HG02759 (cell line): ENCODE measurements at regions not wholly inside any gene's neighbourhood (a gene's known extent, or its start where the extent isn't known, plus 50 kb on each side); places are given as distances from the start of the nearest gene placed in this dataset.
"Not testable (repeated sequence)": the region's sequence is repeated elsewhere in the genome, so short reads cannot be mapped to it uniquely, and the experiment has no call there.

Experiments
- ATAC-seq: cut with Tn5 transposase; IDR thresholded peaks from one replicate; pipeline ENCODE4 v1.9.1; 2021; ENCODE audit warnings: mild to moderate bottlenecking, moderate library complexity; ENCODE audit not compliant: unreplicated experiment

DNA sequence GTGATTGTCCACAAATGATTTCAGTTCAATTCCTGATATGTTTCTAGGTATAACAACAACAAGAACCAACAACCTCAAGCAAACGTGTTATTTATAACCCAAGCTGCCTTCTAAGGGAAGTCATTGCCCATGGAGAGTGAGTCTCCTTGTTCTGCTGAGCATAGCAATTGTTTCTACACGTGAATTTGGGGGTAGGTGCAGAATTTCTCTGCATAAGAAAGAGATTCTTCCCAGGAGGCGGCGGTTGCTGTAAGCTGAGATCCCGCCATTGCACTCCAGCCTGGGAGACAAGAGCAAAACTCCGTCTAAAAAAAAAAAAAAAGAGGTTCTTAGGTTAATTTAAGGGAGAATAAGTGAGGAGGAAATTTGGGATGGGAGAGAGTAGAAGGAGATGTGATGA is 226.5 kb upstream of the PELI2 start:
- no peak for ATAC-seq

DNA sequence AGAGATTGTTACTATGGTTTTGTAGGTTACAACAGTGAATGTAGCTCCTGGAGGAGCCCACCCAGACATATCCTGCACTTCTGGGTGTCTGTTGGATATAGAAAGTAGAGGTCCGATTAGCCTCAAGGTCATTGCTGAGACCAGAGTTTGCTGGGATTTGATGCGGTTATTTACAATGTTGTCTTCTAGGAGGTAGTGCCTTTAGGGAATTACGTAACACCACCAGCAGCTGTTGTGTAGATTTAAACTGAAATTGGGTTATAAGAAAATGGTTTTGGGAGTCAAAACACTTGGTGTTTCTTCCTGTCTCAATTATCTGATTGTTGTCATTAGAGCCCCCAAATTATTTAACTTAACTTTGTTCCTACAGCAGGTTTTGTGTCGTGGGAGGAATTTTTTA is 225.3 kb upstream of the PELI2 start:
- no peak for ATAC-seq

DNA sequence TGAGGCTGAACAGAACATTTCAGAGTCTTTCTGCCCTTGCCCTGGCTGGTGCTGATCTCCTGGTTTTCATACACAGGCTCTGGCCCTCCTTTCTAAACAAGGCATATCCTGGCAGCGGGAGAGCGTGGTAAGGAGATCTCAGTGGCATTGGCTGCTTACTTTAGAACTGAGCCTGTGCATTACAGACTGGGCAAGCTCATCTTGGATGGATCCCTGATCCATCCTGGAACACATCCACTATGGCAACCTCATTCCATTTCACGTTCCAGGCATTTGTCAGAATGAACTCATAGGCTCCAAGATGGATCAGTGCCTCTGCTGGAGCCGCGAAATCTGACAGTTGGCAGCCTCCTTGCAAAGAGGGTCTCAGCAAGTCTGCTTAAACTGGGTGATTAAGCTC is 224.5 kb upstream of the PELI2 start:
- ATAC-seq = no peak

DNA sequence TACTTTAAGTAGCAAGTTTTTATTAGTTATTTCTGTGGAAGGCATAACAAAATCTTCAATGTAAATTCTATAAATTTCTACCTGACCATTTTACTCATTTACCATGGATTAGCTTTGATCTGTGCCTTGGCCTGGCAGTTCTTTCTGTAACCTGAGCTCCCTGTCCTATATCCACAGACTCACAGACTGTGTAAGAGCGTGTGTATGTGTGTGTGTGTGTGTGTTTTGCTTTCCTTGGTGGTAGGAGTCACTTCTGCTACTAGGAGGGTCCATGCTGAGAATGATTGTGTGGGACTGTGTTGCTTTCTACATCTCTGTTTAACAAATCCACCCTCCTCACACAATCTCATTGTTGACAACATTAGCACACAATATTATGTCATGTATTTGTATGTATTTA is 221.2 kb upstream of the PELI2 start:
- no peak for ATAC-seq

DNA sequence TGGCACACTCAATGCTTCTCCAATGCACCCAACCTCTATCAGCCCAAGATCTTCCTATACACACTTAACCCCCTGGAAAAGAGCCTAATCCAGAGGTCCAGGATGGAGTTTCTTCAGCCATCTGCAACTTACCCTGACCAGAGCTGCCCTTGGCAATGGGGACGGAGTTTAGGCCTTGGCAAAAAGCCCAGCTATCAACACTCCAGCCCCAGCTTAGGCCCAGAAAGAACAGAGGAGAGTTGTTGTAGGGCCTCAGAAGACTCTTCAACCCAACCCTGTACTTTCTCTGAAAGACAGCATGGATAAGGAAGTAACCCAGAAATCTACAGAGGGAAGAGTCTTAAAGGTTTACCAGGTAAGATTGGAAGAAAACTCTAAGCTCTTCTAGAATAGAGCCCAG is 219.3 kb upstream of the PELI2 start:
- ATAC-seq = no peak

DNA sequence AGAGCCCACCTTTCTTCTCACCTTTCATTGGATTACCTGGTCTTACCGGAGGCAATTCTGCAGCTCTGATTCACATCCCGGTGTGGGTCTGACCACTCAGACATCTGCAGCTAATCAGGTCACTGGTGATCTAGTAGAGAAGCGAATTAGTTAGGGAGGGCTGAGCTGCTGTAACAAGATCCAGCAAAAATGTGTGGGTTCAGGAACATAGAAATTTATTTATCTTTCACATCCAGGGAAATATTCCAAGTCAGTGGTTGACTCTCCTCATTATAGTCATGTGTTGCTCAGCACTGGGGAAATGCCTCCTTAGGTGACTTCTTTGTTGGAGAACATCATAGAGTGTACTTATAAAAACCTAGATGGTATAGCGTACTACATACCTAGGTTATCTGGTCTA is 218.7 kb upstream of the PELI2 start:
- ATAC-seq = no peak

DNA sequence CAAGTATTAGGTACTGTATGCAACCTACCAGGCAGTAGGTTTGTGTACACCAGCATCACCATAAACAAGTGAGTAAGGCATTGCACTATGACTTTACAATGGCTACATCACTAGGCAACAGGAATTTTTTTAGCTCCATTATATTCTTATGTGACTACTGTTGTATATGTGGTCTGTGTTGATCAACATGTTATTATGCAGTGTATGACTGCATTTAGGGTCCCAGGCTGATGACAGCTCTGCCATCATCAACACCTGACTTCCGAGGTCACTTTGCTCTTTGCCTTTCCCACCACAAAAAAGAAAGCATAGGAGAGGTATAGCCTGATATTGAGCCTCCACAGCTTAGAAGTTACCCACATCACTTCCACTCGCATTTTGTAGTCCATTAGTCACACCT is 217.5 kb upstream of the PELI2 start:
- no peak for ATAC-seq

DNA sequence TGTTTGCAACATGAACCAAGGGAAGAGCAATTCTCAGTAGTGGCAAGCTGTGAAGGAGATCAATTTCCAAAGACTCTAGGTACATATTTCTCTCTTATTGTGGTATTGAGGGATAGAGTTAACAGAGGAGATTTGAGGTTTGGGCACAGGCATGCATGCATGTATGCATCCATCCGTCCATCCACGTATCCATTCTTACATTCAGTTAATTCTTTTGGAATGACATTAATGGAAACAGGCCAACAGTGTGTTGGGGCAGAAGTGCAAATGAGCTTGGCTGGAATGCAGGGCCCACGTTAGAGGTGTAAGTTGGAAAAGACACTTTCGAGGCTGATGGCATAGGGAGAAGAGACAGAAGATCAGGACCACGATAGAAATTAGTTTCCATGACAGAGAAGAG is 216.9 kb upstream of the PELI2 start:
- ATAC-seq = no peak

DNA sequence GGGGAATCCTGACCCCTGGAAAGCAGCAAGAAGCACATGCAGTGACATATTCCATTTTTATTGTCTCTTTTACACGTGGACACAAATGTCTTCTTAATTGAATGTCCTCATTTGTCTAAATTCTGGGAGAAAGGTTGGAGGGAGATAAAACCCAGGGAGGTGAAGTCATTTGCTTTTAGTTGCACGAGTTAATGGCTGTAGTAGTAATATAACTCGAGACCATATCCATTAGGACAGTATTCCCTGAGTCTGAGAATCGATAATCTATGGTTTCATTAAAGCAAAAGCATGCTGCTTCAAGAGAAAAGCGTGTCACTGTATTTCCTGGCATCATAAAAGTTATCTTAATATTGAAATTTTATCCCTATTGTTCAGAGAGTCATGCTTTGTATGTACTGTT is 216.0 kb upstream of the PELI2 start:
- ATAC-seq = no peak

DNA sequence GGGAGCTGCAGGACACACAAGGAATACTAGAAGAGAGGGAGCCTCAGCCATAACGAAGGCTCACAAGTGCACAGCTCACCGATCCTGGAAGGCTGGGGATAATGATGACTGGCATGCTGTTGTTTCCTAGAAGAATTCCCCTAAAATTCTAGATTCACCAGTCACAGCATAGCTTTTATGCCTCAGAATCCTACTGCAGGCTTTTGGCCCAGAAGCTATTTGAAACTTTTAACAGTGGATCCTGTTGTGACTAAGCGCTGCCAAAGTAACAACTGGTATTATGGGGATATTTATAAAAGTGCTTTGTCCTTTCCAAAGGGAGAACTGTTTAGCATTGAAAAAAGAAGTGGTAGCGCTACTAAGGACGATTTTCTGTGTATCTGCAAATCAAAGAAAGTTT is 214.1 kb upstream of the PELI2 start:
- no peak for ATAC-seq

DNA sequence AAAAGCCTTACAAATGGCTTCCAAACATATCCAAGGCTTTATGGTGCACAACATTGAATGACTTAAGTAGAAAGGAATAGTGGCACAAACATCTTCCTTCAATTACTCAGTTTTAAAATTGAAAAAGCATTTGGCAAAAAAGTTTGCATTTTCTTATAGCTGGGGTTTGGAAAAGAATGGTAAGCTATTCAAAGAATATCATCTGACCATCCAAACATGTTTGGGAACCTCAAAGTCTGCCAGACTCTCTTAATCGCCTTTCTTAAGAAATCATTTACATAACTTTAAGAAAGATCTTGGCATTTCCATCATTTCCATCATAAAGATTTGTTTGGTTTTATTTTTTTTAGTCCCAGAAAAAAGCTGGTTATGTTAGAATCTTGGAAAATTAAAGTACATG is 210.1 kb upstream of the PELI2 start:
- ATAC-seq = no peak

DNA sequence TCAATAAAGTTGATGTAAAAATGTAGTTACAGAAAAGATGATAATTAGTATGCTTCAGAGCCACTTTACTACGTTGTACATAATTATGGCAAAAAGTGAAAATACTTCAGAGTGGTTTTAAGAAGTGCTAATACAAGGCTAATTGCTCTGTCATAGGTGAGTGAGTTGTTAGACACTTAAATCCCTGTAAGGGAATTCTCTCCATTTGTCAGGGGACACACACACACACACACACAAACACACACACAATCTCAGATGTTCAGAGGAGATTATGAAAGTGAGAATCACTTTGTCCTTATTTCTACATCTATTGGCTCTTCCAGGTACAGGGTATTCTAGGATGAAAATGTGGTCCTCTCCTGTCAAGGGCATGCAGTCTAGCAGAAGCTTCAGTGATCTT is 208.3 kb upstream of the PELI2 start:
- ATAC-seq = no peak

DNA sequence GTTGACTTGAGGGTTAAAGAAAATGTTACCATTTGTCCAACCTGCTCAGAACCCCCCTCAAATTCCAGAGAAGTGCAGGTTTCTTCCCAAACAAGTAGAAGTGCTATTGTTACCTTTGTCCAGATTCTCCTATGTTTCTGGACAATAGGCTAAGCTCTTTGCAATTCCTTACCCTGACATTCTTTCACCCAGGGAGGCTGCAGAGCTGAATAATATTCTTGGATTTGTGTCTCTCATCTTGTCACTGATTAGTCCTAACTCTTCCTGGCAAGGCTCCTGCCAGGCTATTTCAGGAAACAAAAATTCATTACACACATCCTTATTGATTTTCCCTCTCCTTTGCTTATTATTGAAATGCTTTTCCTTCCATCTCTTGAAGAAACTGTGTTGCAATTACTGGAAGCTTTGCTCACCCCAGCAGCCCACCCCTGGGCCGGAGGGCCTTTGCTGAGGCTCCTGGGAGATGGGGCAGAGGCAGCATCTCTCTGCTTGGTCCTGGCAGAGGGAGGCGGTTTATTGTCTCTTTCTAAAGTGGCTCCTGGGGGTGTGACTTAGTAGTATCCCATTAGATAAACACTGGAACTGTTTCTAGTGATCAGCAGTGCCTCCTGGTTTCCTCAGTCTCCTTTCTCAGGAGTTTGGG is 207.5 kb upstream of the PELI2 start:
- ATAC-seq = no peak

DNA sequence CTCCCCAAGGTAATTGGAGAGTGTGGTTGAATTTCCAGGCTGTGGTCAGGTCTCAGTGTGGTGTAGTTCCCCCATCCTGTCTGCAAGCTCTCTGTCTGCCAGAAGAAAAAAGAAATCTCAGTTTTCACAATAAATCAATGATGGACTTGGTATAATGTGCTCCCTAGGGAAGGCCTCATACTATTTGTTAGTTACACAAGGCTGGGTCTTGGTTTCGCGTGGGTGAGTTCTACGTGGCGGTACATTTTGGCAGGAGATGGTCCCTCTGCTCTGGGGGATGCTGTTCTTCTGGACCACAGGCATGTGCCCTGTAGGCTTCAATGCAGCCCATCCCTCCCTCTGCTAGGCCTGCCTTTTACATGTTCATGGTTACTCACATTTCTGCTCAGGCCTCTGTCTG is 206.4 kb upstream of the PELI2 start:
- no peak for ATAC-seq

DNA sequence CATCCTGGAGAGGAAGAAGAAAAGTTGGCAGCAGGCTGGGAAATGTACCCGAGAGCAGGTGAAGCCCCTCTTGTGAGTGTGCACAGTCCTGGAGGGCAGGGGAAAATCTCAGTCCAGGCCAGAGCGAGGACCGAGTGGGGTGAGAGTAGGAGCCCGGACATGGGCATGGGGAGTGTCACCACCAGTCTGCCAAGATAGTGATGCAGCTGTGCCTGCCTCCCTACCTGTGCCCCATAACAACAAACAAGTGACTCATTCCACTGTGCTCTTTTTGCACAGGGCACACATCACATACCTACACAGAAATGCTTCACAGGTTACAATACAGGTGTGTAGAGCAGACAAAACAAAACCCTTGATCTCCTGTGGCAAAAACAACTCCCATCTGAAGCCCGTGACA is 205.9 kb upstream of the PELI2 start:
- ATAC-seq = no peak

DNA sequence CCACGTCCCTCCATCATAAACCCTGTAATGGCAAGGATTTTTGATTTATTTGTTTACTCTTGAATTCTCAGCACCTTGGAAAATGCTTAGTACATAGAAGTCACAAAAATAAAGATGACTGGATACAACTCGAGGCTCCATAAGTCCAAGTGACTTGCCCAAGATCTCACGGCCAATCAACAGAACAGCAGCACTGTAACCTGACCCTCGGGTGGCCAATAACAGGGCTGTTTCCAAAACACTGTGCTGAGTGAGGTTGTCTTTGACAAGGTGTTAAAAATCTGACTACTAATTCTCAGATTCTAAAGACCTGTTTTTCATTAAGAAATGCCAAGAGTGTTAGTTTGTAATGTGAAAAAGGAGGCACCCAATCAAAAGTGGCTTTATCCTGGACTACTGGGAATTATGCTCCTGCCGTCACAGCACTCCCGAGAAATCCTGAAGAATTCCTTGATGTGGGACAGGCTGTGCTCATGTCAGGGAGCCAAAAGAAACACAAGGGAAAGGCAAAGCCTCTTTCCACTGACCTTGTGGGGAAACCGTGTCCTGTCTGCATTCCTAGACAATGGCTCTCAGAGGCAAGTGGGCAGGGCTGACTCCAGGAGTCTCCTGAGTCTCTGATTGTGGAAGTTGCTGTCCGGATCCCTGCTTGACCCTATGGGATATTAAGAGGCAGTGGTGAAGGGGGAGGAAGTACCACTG is 204.7 kb upstream of the PELI2 start:
- ATAC-seq = no peak

DNA sequence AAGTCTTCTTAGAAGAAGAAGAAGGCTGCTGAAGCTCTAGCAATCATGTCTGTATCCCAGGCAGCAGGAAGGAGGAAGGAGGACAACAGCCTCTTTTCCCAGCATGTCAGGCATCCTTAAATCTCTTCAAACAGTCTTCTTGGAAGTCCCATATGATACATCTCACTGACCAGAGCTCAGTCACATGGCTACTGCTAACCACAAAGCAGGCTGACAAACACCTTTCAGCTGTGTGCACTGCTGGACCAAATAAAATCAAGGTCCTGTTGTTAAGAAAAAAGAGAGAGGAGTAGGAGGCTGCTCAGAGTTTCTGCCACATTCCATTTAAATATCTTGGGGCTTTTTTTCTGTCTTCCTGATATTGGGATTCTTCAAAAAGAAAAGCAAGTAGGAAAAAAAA is 203.4 kb upstream of the PELI2 start:
- ATAC-seq = no peak

DNA sequence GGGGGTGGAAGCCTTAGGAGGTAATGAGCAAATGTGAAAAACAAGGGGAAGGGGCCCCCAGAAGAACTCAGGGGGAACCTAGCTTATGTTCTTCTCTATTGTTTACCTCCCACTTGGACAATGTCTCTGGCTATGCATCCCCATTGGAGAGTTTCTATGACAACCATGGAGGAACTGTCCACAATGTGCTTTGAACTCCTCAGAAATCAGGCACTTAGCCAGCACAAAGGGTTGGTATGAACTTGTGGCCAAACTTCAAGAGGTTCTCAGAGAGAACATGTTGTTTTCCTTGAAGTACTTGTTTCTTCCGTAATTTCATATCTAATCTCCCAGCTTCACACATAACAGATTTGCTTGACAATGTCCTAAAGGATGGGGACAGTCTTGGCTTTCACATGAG is 202.8 kb upstream of the PELI2 start:
- no peak for ATAC-seq

DNA sequence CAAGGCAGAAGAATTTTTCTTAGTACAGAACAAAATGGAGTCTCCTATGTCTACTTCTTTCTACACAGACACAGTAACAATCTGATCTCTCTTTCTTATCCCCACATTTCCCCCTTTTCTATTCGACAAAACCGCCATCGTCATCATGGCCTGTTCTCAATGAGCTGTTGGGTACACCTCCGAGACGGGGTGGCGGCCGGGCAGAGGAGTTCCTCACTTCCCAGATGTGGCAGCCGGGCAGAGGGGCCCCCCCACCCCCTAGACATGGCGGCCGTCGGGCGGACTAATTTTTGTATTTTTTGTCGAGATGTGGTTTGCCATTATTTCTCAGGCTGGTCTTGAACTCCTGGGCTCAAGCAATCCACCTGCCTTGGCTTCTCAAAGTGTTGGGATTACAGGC is 198.4 kb upstream of the PELI2 start:
- ATAC-seq = not testable (repeated sequence)

DNA sequence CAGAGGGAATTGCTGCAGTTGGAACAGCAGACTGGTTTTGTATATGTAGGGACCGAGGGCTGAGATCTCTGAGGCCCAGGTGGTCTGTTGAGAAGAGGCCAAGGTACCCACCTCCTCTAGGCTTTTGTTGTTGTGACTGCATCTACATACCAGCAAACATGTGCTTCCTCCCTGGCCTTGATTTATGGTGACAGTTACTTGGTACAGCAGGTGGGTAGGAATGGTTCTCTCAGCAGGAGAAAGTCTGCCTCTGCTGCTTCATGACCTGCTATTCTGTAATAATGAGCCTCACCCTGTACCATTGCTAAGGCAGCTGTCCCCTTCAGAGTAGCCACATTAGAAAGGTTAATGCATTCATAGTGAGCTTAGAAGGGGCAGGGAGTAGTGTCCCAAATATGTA is 196.7 kb upstream of the PELI2 start:
- no peak for ATAC-seq

DNA sequence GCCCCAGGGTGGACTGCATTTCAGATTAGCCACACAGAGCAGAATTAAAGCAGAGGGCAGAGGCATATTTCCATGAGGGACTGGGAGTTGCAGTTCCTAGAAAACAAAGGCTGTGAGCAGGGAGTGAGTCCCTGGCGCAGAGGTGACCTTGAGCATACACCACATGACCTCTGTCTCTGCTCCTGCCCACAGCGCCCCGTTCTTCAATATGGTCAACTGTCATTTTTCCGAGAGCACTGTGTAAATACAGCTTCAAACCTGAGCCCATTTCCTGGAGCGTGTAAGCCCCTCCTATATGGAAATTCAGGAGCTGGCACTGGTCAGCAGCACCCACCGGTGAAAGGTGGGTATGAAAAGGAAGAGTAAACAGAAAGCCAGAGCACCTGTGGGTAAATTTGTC is 192.2 kb upstream of the PELI2 start:
- no peak for ATAC-seq

DNA sequence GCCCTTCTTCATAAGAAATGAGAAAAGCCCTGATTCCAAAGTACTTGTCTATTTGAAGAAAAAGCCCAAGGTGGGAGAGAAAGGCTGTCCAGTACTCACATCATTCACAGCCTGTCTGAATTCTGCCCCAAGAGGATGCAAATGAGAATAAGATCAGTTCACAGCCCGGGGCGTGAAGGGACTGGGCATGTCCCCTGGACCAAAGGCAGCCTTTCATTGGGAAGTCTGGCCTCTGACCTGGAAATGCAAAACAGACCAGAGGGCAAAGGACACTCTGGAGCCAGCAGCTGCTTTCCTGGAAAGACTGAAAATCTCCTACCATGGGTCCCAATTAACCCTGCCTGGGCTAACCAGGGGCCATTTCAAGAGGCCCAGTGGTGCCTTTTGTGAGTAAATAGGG is 191.2 kb upstream of the PELI2 start:
- no peak for ATAC-seq

DNA sequence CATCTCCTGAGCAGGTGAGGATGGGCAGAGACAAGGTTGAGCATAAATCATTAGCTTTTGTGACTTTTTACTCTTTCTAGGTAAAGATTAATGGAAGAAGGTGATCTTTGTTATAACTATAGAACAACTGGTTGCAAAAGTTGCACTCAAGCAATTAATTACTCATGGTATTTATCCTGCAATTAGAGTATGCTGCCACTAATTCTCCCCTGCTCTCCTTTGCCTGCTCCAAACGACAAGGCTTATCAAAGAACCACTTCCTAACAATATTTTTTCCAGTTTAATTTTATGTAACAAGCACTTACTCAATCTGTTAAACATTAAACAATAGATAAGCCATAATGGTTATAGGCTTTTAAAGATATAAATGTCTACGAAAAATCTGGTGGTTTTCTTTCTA is 189.9 kb upstream of the PELI2 start:
- ATAC-seq = no peak
